OCI-LY7 (cell line): ENCODE measurements at regions not wholly inside any gene's neighbourhood (a gene's known extent, or its start where the extent isn't known, plus 50 kb on each side); places are given as distances from the start of the nearest gene placed in this dataset.

Source experiments
- BruUV-seq: library from RNA; stranded (reverse); fragments of 400-500 nt; replicated peaks from 2 replicates; lab custom pipeline; 2021; lab: Mats Ljungman, UMichigan
- CTCF ChIA-PET: fragments of 300-600 bp; sonication (Branson Sonifier 250); formaldehyde crosslinking; loops from one replicate; lab custom pipeline; 2022; ENCODE audit warnings: antibody characterized with exemption; ENCODE audit not compliant: unreplicated experiment; lab: Charles Lee
- POLR2A ChIA-PET: fragments of 300-600 bp; sonication (Branson Sonifier 250); formaldehyde crosslinking; loops from one replicate; lab custom pipeline; 2022; ENCODE audit warnings: antibody characterized with exemption; lab: Charles Lee
- DNase-seq: peaks from one replicate; pipeline ENCODE4 v3.0.0-alpha.2; 2015; ENCODE audit warnings: low spot score
- H2AFZ ChIP-seq: fragments of 200-600 bp; sonication (generic), shearing (Covaris generic); 2 replicates; pipeline ENCODE4 v1.6.1; 2014; ENCODE audit warnings: mild to moderate bottlenecking, antibody characterized with exemption, low read length, moderate library complexity
- H3K27ac ChIP-seq: fragments of 200-600 bp; sonication (generic); 2 replicates; pipeline ENCODE4 v1.5.1; 2014; ENCODE audit warnings: mixed run types, low read depth, mild to moderate bottlenecking, moderate library complexity, low read length, inconsistent platforms; ENCODE audit not compliant: poor library complexity, severe bottlenecking
- H3K36me3 ChIP-seq: fragments of 200-600 bp; sonication (generic); 2 replicates; pipeline ENCODE4 v1.6.1; 2014; ENCODE audit warnings: mild to moderate bottlenecking, antibody characterized with exemption, low read length, moderate library complexity, mixed read lengths; ENCODE audit not compliant: insufficient read depth
- H3K4me1 ChIP-seq: fragments of 200-600 bp; sonication (generic); 2 replicates; pipeline ENCODE4 v1.5.1; 2014; ENCODE audit warnings: mild to moderate bottlenecking, low read length; ENCODE audit not compliant: insufficient read depth, poor library complexity, severe bottlenecking
- H3K4me2 ChIP-seq: fragments of 200-600 bp; sonication (generic); 2 replicates; pipeline ENCODE4 v1.6.1; 2014; ENCODE audit warnings: mild to moderate bottlenecking, low read length
- H3K4me3 ChIP-seq: fragments of 200-600 bp; sonication (generic); 2 replicates; pipeline ENCODE4 v1.5.1; 2014; ENCODE audit warnings: mild to moderate bottlenecking, low read depth, low read length; ENCODE audit not compliant: poor library complexity, severe bottlenecking
- H3K79me2 ChIP-seq: fragments of 200-600 bp; sonication (generic); 2 replicates; pipeline ENCODE4 v1.6.1; 2016; ENCODE audit warnings: low read depth, mild to moderate bottlenecking, low read length, moderate library complexity, mixed read lengths; ENCODE audit not compliant: insufficient read depth
- H3K9me2 ChIP-seq: fragments of 200-600 bp; sonication (generic); 2 replicates; pipeline ENCODE4 v1.6.1; 2016; ENCODE audit warnings: mild to moderate bottlenecking, low read length, mixed read lengths; ENCODE audit not compliant: insufficient read depth
- H3K9me3 ChIP-seq: fragments of 200-600 bp; sonication (generic); 2 replicates; pipeline ENCODE4 v1.6.1; 2014; ENCODE audit warnings: mild to moderate bottlenecking, mixed run types, low read length, mixed read lengths
- H4K20me1 ChIP-seq: fragments of 200-600 bp; sonication (generic); 2 replicates; pipeline ENCODE4 v1.6.1; 2014; ENCODE audit warnings: mild to moderate bottlenecking, antibody characterized with exemption, low read length, moderate library complexity, mixed read lengths; ENCODE audit not compliant: insufficient read depth
- CTCF ChIP-seq: fragments of 200-600 bp; sonication (generic); conservative IDR thresholded peaks from 2 replicates; pipeline ENCODE4 v1.5.1; 2014; ENCODE audit warnings: mild to moderate bottlenecking, antibody characterized with exemption, low read length, moderate library complexity, mixed read lengths
- EZH2phosphoT487 ChIP-seq: fragments of 200-600 bp; sonication (generic); IDR thresholded peaks from 2 replicates; pipeline ENCODE4 v1.6.1; 2018; ENCODE audit warnings: low read depth, borderline replicate concordance, mild to moderate bottlenecking, mixed run types, antibody characterized with exemption, low read length, moderate library complexity, mixed read lengths
- intact Hi-C: fragments of 100-400 bp; cut with micrococcal nuclease; formaldehyde crosslinking; loops from one replicate; pipeline ENCODE4 v1.10.0; 2022; ENCODE audit not compliant: unreplicated experiment

GRCh38 chr4:53645108-53645507, 53.8 kb upstream of the LNX1 start:
- Histone ChIP-seq H3K9me3 (no peaks in the 10 kb centered on the region), H3K4me2 (no peak overlapping the region), H3K27ac (no peak overlapping the region), H3K9me2 (no peaks in the 10 kb centered on the region), H3K79me2 (no peaks in the 10 kb centered on the region), H3K4me3 (no peak overlapping the region), H3K4me1 (no peaks in the 10 kb centered on the region), H3K36me3 (no peaks in the 10 kb centered on the region), H4K20me1 (no peaks in the 10 kb centered on the region), H2AFZ (no peak overlapping the region)
- CTCF ChIA-PET: no interaction called here
- POLR2A ChIA-PET: no interaction called here
- no peak for TF ChIP-seq CTCF
- TF ChIP-seq EZH2phosphoT487: no peak
- no peak for DNase-seq
- intact Hi-C loops: no loop called here
- BruUV-seq: no TSS peak

GRCh38 chr4:53644607-53645006, 53.3 kb upstream of the LNX1 start:
- Histone ChIP-seq H3K36me3 (no peaks in the 10 kb centered on the region), H3K4me2 (no peak overlapping the region), H3K9me2 (no peaks in the 10 kb centered on the region), H3K9me3 (no peaks in the 10 kb centered on the region), H3K4me1 (no peaks in the 10 kb centered on the region), H2AFZ (no peak overlapping the region), H3K79me2 (no peaks in the 10 kb centered on the region), H3K4me3 (no peak overlapping the region), H4K20me1 (no peaks in the 10 kb centered on the region), H3K27ac (no peak overlapping the region)
- POLR2A ChIA-PET: no interaction called here
- no TSS peak for BruUV-seq
- no peak for TF ChIP-seq EZH2phosphoT487
- CTCF ChIA-PET: no interaction called here
- no peak for DNase-seq
- intact Hi-C loops: no loop called here
